IMR-90 (cell line): ENCODE measurements at regions not wholly inside any gene's neighbourhood (a gene's known extent, or its start where the extent isn't known, plus 50 kb on each side); places are given as distances from the start of the nearest gene placed in this dataset.

Experiments
- CEBPB ChIP-seq: IDR thresholded peaks from 2 replicates; pipeline ENCODE4 v1.6.1; 2012; ENCODE audit warnings: low read depth, low read length, improper control_type of control experiment
- CHD1 ChIP-seq: IDR thresholded peaks from 2 replicates; pipeline ENCODE4 v1.6.1; 2012; ENCODE audit warnings: low read depth, low read length, improper control_type of control experiment
- MXI1 ChIP-seq: IDR thresholded peaks from 2 replicates; pipeline ENCODE4 v1.6.1; 2012; ENCODE audit warnings: low read depth, mild to moderate bottlenecking, low read length, moderate library complexity, borderline replicate concordance
- RAD21 ChIP-seq: IDR thresholded peaks from 2 replicates; pipeline ENCODE4 v1.6.1; 2012; ENCODE audit warnings: low read length, improper control_type of control experiment
- USF2 ChIP-seq: fragments of 150-350 bp; IDR thresholded peaks from 2 replicates; pipeline ENCODE4 v1.6.1; 2017; ENCODE audit warnings: mild to moderate bottlenecking, antibody characterized with exemption, low read length, low read depth
- TF ChIP-seq, protein P1 (sequence below): conservative IDR thresholded peaks from 2 replicates; pipeline ENCODE4 v1.5.1; 2012; ENCODE audit warnings: mild to moderate bottlenecking, low read depth, low read length, improper control_type of control experiment

DNA sequence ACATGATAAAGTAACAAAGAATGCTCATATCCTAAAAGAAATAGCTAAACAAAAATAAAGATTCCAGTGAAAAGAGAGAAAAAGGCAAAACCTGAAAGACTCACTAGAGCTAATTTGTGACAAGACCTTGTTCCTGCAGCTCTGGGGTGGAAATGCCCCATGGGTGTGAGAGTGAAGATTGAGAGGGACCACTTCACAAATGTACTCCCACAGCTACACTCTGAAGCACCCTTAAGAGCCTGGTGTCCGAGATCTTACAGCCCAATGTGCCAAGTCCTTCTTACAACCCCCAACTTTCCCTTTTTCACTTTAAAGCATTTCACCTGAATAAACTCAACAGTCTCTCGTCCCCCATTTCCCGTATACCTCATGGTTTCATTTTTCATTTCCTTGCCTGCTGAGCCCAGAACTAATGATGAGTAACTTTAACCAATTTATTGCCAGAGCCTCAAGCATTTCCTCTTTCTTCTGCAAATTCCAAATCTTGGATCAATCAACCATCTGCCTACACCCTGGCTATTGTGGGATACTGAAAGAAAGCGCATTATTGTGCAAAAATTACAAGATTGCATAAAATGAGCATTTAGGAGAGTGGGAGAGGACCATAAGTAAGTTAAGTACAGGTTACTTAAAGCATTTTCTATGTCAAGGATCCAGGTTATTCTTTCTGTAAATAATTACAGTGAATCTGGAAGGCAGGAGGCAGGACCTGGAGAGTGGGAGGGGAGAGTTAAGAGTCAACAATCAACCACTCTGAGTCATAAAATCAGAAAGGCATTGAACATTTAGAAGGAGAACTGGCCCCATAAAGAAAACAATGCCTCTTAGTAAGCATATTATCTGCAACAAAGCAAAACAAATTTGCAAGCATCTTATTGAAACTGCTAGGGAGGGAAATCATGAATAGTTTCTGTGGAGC lies 804.4 kb upstream of the CELF4 start:
- TF ChIP-seq CEBPB (no peak), USF2 (no peak), CHD1 (no peak), MXI1 (no peak), RAD21 (no peak)
- TF ChIP-seq, protein P1, sequence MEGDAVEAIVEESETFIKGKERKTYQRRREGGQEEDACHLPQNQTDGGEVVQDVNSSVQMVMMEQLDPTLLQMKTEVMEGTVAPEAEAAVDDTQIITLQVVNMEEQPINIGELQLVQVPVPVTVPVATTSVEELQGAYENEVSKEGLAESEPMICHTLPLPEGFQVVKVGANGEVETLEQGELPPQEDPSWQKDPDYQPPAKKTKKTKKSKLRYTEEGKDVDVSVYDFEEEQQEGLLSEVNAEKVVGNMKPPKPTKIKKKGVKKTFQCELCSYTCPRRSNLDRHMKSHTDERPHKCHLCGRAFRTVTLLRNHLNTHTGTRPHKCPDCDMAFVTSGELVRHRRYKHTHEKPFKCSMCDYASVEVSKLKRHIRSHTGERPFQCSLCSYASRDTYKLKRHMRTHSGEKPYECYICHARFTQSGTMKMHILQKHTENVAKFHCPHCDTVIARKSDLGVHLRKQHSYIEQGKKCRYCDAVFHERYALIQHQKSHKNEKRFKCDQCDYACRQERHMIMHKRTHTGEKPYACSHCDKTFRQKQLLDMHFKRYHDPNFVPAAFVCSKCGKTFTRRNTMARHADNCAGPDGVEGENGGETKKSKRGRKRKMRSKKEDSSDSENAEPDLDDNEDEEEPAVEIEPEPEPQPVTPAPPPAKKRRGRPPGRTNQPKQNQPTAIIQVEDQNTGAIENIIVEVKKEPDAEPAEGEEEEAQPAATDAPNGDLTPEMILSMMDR, result no peak
